PC-9 (cell line): ENCODE measurements at regions not wholly inside any gene's neighbourhood (a gene's known extent, or its start where the extent isn't known, plus 50 kb on each side); places are given as distances from the start of the nearest gene placed in this dataset.

ENCODE experiments used
- CTCF ChIP-seq: fragments of 200-600 bp; sonication (generic); conservative IDR thresholded peaks from 2 replicates; pipeline ENCODE4 v1.6.1; 2017; ENCODE audit warnings: mixed run types, antibody characterized with exemption, mild to moderate bottlenecking, moderate library complexity
- EZH2 ChIP-seq: fragments of 200-600 bp; sonication (generic); IDR thresholded peaks from 2 replicates; pipeline ENCODE4 v1.8.0; 2017; ENCODE audit warnings: antibody characterized with exemption, low read depth

GRCh38 chr15:70254311-70254869 is 156.7 kb upstream of the TLE3 start:
- no peak for TF ChIP-seq CTCF
- TF ChIP-seq EZH2 = no peak
